H9 (cell line): ENCODE measurements at regions not wholly inside any gene's neighbourhood (a gene's known extent, or its start where the extent isn't known, plus 50 kb on each side); places are given as distances from the start of the nearest gene placed in this dataset.
"Not testable (repeated sequence)": the region's sequence is repeated elsewhere in the genome, so short reads cannot be mapped to it uniquely, and the experiment has no call there.

Source experiments
- DNase-seq: peaks from one replicate; pipeline ENCODE4 v3.0.0-alpha.2; 2017
- H2AFZ ChIP-seq: one replicate; pipeline ENCODE4 v1.6.1; 2013; ENCODE audit warnings: mild to moderate bottlenecking, low read length, control low read depth, moderate library complexity
- H2AK5ac ChIP-seq: 2 replicates; pipeline ENCODE4 v1.6.1; 2013; ENCODE audit warnings: low read length, control low read depth, mixed read lengths; ENCODE audit not compliant: insufficient read length
- H2BK120ac ChIP-seq: one replicate; pipeline ENCODE4 v1.6.1; 2013; ENCODE audit warnings: low read depth, mild to moderate bottlenecking, low read length, control low read depth, inconsistent platforms; ENCODE audit not compliant: poor library complexity, severe bottlenecking
- H2BK12ac ChIP-seq: 2 replicates; pipeline ENCODE4 v1.6.1; 2013; ENCODE audit warnings: low read length, control low read depth, mixed read lengths, low read depth; ENCODE audit not compliant: insufficient read length
- H2BK15ac ChIP-seq: 2 replicates; pipeline ENCODE4 v1.6.1; 2013; ENCODE audit warnings: low read depth, low read length, control low read depth
- H2BK20ac ChIP-seq: one replicate; pipeline ENCODE4 v1.6.1; 2013; ENCODE audit warnings: low read depth, mild to moderate bottlenecking, low read length, control low read depth, inconsistent platforms; ENCODE audit not compliant: poor library complexity, severe bottlenecking
- H2BK5ac ChIP-seq: 2 replicates; pipeline ENCODE4 v1.6.1; 2013; ENCODE audit warnings: low read length, control low read depth, mixed read lengths; ENCODE audit not compliant: insufficient read length
- H3K14ac ChIP-seq: 2 replicates; pipeline ENCODE4 v1.6.1; 2013; ENCODE audit warnings: low read length, control low read depth; ENCODE audit not compliant: insufficient read depth
- H3K18ac ChIP-seq: 2 replicates; pipeline ENCODE4 v1.6.1; 2013; ENCODE audit warnings: low read depth, mild to moderate bottlenecking, mixed read lengths, low read length, control low read depth; ENCODE audit not compliant: insufficient read length
- H3K23ac ChIP-seq: 2 replicates; pipeline ENCODE4 v1.6.1; 2013; ENCODE audit warnings: low read length, control low read depth, mixed read lengths, low read depth; ENCODE audit not compliant: insufficient read length
- H3K23me2 ChIP-seq: 2 replicates; pipeline ENCODE4 v1.6.1; 2013; ENCODE audit warnings: low read depth, mild to moderate bottlenecking, mixed read lengths, low read length, control low read depth; ENCODE audit not compliant: insufficient read length, poor library complexity, severe bottlenecking
- H3K27ac ChIP-seq: 2 replicates; pipeline ENCODE4 v1.5.1; 2013; ENCODE audit warnings: low read length, control low read depth, mixed read lengths, low read depth; ENCODE audit not compliant: insufficient read length
- H3K27me3 ChIP-seq: 2 replicates; pipeline ENCODE4 v1.6.1; 2013; ENCODE audit warnings: low read length, control low read depth, inconsistent platforms; ENCODE audit not compliant: insufficient read depth
- H3K4ac ChIP-seq: 2 replicates; pipeline ENCODE4 v1.6.1; 2013; ENCODE audit warnings: low read depth, mild to moderate bottlenecking, control low read depth, inconsistent platforms, low read length, moderate library complexity
- H3K4me1 ChIP-seq: 2 replicates; pipeline ENCODE4 v1.6.1; 2013; ENCODE audit warnings: low read length, control low read depth, inconsistent platforms; ENCODE audit not compliant: insufficient read depth
- H3K4me2 ChIP-seq: 2 replicates; pipeline ENCODE4 v1.6.1; 2013; ENCODE audit warnings: low read length, control low read depth, mixed read lengths; ENCODE audit not compliant: insufficient read length, insufficient read depth
- H3K56ac ChIP-seq: 2 replicates; pipeline ENCODE4 v1.6.1; 2013; ENCODE audit warnings: low read depth, mild to moderate bottlenecking, mixed read lengths, low read length, control low read depth; ENCODE audit not compliant: insufficient read length
- H3K79me1 ChIP-seq: 2 replicates; pipeline ENCODE4 v1.6.1; 2013; ENCODE audit warnings: low read depth, mild to moderate bottlenecking, moderate library complexity, low read length, control low read depth, inconsistent platforms; ENCODE audit not compliant: insufficient read depth, poor library complexity, severe bottlenecking
- H3K79me2 ChIP-seq: 2 replicates; pipeline ENCODE4 v1.6.1; 2013; ENCODE audit warnings: low read length, control low read depth, inconsistent platforms; ENCODE audit not compliant: insufficient read depth
- H3K9ac ChIP-seq: 2 replicates; pipeline ENCODE4 v1.6.1; 2013; ENCODE audit warnings: low read length, control low read depth, mixed read lengths; ENCODE audit not compliant: insufficient read length; ENCODE audit errors: extremely low read depth
- H3K9me3 ChIP-seq: one replicate; pipeline ENCODE4 v1.6.1; 2013; ENCODE audit warnings: low read depth, low read length, inconsistent platforms; ENCODE audit not compliant: control insufficient read depth
- H3T11ph ChIP-seq: one replicate; pipeline ENCODE4 v1.6.1; 2013; ENCODE audit warnings: mild to moderate bottlenecking, low read length, control low read depth, inconsistent platforms
- H4K20me1 ChIP-seq: one replicate; pipeline ENCODE4 v1.6.1; 2013; ENCODE audit not compliant: control insufficient read depth, insufficient read length, insufficient read depth
- H4K5ac ChIP-seq: 2 replicates; pipeline ENCODE4 v1.6.1; 2013; ENCODE audit warnings: low read depth, mild to moderate bottlenecking, mixed read lengths, low read length, control low read depth; ENCODE audit not compliant: insufficient read length
- H4K8ac ChIP-seq: replicated peaks from 2 replicates; pipeline ENCODE4 v1.6.1; 2013; ENCODE audit warnings: low read length, control low read depth, mixed read lengths, low read depth; ENCODE audit not compliant: insufficient read length
- H4K91ac ChIP-seq: 2 replicates; pipeline ENCODE4 v1.6.1; 2013; ENCODE audit warnings: low read depth, mild to moderate bottlenecking, moderate library complexity, mixed read lengths, low read length, control low read depth; ENCODE audit not compliant: insufficient read length
- H3K27ac Mint-ChIP-seq, 3 experiments: 2 replicates in 2 of 3; 3 replicates in 1 of 3; pipeline ENCODE4 v1.8.0; 2020 to 2021; ENCODE audit warnings: mixed read lengths in 3 of 3, mild to moderate bottlenecking in 1 of 3, moderate library complexity in 1 of 3
- H3K27me3 Mint-ChIP-seq: 2 replicates; pipeline ENCODE4 v1.8.0; 2021; ENCODE audit warnings: low read depth, mild to moderate bottlenecking, moderate library complexity, mixed read lengths
- H3K36me3 Mint-ChIP-seq, 3 experiments: 2 replicates in 2 of 3; 3 replicates in 1 of 3; pipeline ENCODE4 v1.8.0; 2020 to 2021; ENCODE audit warnings: low read depth in 3 of 3, mixed read lengths in 3 of 3; ENCODE audit not compliant: insufficient read depth in 1 of 3
- H3K4me1 Mint-ChIP-seq, 2 experiments: 2 replicates each; pipeline ENCODE4 v1.8.0; 2020; ENCODE audit warnings: mixed read lengths in 2 of 2
- H3K4me3 Mint-ChIP-seq, 2 experiments: 2 replicates in 1 of 2; 3 replicates in 1 of 2; pipeline ENCODE4 v1.8.0; 2020 to 2021; ENCODE audit warnings: mild to moderate bottlenecking in 2 of 2, mixed read lengths in 2 of 2, moderate library complexity in 1 of 2
- H3K9me3 Mint-ChIP-seq, 2 experiments: 2 replicates in 1 of 2; 3 replicates in 1 of 2; pipeline ENCODE4 v1.8.0; 2020; ENCODE audit warnings: mild to moderate bottlenecking in 2 of 2, mixed read lengths in 2 of 2, moderate library complexity in 1 of 2
- WGBS: extraction: QIAGEN DNeasy Blood & Tissue Kit; methylation state at CpG from one replicate; pipeline ENCODE4 v1.1.7; 2013; ENCODE audit warnings: missing lambda C conversion rate, low lambda C conversion rate, mixed read lengths; ENCODE audit not compliant: insufficient read length; ENCODE audit errors: extremely low coverage; 5-methylcytosine and 5-hydroxymethylcytosine counted together

DNA sequence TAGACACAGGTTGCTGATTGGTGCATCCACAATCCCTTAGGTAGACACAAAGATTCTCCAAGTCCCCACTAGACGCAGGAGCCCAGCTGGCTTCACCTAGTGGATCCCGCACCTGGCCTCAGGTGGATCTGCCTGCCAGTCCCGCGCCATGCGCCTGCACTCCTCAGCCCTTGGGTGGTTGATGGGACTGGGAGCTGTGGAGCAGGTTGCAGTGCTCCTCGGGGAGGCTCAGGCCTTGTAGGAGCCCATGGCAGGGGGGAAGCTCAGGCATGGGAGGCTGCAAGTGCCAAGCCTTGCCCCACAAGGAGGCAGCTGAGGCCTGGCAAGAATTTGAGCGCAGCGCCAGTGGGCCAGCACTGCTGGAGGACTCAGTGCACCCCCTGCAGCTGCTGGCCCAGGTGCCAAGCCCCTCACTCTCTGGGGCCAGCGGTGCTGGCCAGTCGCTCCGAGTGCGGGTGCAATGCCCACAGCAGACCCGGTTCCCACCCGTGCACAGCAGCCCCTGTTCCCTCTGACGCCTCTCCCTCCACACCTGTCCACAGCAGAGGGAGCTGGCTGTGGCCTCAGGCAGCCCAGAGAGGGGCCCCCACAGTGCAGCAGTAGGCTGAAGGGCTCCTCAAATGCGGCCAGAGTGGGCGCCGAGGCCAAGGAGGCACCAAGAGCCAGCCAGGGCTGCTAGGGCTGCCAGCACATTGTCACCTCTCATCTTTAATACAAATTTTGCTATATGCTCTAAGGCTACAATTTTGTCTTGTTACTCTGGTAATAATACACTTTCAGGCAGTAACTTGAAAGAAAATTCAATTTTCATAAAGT, 857.3 kb upstream of the TPTE start:
- not testable (repeated sequence) for H3K27me3 ChIP-seq, H2BK120ac ChIP-seq, H3K4me3 Mint-ChIP-seq, DNase-seq, H3K36me3 Mint-ChIP-seq, H4K91ac ChIP-seq, H3K4ac ChIP-seq, H3K27me3 Mint-ChIP-seq, H3K4me1 ChIP-seq, H2BK5ac ChIP-seq, H3K23me2 ChIP-seq, H3K79me2 ChIP-seq, H3K27ac ChIP-seq, H3K4me2 ChIP-seq, H3K9me3 ChIP-seq, H4K8ac ChIP-seq, H3T11ph ChIP-seq, H3K23ac ChIP-seq, H3K18ac ChIP-seq, H3K9ac ChIP-seq, H2BK12ac ChIP-seq, H2BK20ac ChIP-seq, H2AK5ac ChIP-seq, H3K27ac Mint-ChIP-seq, H2AFZ ChIP-seq, H4K20me1 ChIP-seq, H4K5ac ChIP-seq, H3K4me1 Mint-ChIP-seq, H3K56ac ChIP-seq, H2BK15ac ChIP-seq, H3K79me1 ChIP-seq, H3K14ac ChIP-seq
- H3K9me3 Mint-ChIP-seq, result peaks cover 5 to 12% of the 10 kb centered on the region in 2 experiments; a peak in 4 of 5 replicates
- WGBS, result no CpG with 5 or more reads among the region's 18 CpGs

DNA sequence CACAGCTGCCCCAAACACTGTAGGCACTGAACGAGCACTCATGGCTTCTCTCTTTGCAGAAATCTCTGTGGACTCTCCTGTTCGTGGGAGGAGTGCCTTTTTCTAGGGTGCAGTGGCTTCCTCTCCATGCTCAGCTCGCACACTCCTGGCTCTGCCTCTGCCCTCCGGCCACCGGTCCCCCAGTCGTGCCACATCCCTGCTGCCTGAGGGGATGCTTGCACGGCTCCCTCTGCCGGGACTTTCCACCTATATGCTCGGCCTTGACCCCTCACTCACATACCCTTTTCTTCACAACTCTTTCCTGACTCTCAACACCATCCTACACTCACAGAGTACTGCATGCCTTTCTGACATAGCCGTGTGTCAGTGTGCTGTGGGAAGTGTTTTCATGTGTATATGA, 845.6 kb upstream of the TPTE start:
- not testable (repeated sequence) for H3K23ac ChIP-seq, H2BK20ac ChIP-seq, H2BK12ac ChIP-seq, DNase-seq, H3K9me3 ChIP-seq, H3K14ac ChIP-seq, H4K8ac ChIP-seq, H4K20me1 ChIP-seq, H2BK15ac ChIP-seq, H3K4me1 ChIP-seq, H3K27ac Mint-ChIP-seq, H2AK5ac ChIP-seq, H3K27me3 Mint-ChIP-seq, H3T11ph ChIP-seq, H2AFZ ChIP-seq, H3K27ac ChIP-seq, H3K4me1 Mint-ChIP-seq, H2BK120ac ChIP-seq, H3K79me1 ChIP-seq, H3K9ac ChIP-seq, H3K23me2 ChIP-seq, H3K36me3 Mint-ChIP-seq, H3K79me2 ChIP-seq, H4K5ac ChIP-seq, H3K18ac ChIP-seq, H3K4me3 Mint-ChIP-seq, H3K27me3 ChIP-seq, H4K91ac ChIP-seq, H2BK5ac ChIP-seq, H3K4ac ChIP-seq, H3K4me2 ChIP-seq, H3K56ac ChIP-seq
- WGBS, result no CpG with 5 or more reads among the region's 10 CpGs
- H3K9me3 Mint-ChIP-seq, result peaks cover 8 to 12% of the 10 kb centered on the region in 2 experiments; a peak in 3 of 5 replicates
